GM21528 (cell line): ENCODE measurements at regions not wholly inside any gene's neighbourhood (a gene's known extent, or its start where the extent isn't known, plus 50 kb on each side); places are given as distances from the start of the nearest gene placed in this dataset.
"Not testable (repeated sequence)": the region's sequence is repeated elsewhere in the genome, so short reads cannot be mapped to it uniquely, and the experiment has no call there.

Experiments used
- ATAC-seq: cut with Tn5 transposase; IDR thresholded peaks from one replicate; pipeline ENCODE4 v1.9.1; 2021; ENCODE audit warnings: mild to moderate bottlenecking, moderate library complexity; ENCODE audit not compliant: unreplicated experiment, low FRiP score

DNA sequence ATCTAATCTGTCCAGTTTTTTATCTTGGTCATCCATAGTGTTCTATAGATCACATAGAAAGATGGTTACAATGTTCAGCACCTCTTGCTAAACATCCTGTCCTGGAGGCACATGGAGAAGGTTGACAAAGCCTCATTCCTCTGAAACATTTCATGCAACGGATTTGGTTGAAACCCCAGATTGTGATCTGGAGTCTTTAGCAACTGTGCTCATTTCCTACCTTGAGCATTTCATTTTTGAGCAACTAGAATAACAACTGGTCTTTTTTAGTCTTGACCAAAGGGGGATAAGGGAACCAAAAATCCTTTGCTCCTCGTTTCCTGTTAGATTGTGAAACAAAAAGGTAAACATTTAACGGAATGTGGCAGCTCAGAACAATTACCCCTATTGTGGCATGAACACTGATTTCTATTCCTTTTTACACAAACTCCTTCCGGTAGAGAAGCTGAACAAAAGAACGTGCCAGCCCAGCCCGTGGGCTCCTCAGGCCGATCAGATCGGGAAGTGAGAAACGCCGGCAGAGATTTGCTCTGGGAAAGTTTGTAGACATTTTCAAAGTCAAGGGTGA, 94.7 kb upstream of the ERRFI1 start:
- no peak for ATAC-seq

DNA sequence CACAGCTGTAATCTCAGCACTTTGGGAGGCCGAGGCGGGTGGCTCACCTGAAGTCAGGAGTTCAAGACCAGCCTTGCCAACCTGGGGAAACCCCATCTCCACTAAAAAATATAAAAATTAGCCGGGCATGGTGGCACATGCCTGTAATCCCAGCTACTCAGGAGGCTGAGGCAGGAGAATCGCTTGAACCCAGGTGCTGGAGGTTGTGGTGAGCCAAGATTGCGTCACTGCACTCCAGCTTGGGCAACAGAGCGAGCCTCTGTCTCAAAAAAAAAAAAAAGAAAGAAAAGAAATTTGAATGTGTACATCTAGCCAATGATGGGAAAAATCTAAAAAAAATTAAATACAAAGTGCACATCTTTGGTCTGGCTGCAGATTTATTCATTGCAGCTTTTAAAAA, 92.6 kb upstream of the ERRFI1 start:
- not testable (repeated sequence) for ATAC-seq

DNA sequence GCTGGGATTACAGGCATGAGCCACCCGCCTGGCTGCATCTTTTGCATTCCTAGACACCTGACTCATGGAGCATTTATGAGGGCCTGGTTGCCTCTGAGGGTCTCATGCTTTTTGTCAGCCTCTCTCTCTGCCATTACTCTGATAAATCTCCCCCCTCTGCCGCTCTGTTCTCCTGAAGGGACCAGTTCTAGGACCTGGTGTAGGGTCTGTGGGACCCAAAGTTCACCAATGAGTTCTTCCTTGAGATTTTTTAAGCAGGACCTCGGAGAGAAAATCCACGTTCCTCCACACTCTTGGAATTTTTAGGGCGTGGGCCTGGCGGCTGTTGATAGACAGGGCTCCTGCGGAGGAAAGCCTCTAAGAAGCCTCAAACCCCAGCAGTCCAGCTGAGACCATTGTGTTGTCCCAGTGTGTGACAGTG, 91.9 kb upstream of the ERRFI1 start:
- ATAC-seq, result no peak

DNA sequence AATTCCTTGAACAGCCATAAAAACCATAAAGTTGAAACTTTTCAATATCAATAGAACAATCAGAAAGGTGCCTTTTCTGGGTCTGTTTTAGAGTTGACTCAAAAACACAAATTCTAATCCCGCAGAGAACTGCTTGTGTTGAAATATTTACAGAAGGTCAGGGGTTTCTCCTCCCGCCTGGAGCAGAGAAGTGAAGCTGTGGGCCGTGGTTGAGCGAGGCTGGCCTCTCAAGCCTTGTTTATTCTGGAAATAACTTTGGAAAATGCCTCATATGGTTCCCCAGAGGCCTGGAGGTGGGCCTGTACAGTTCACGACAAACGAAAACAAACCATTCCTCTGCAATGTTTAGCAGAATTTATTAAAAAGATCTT, 90.8 kb upstream of the ERRFI1 start:
- no peak for ATAC-seq

DNA sequence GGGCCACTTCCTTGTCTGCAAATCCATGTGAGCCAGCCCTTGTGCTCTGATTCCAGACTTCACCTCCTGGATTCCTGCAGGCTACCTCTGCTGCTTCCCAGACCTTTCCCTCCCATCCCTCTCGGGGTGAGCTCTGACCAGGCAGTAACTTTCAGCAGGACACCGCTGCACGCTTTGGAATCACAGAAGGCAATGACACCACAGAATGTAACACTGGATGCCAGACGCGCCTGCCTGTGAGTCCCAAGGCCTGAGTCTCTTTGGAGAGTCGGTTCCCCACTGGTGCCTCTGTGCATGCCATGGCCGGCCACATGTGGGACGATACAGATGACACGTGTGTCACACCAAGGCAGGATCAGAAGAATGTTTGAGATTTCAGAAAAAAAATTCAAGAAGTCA, 89.7 kb upstream of the ERRFI1 start:
- no peak for ATAC-seq

DNA sequence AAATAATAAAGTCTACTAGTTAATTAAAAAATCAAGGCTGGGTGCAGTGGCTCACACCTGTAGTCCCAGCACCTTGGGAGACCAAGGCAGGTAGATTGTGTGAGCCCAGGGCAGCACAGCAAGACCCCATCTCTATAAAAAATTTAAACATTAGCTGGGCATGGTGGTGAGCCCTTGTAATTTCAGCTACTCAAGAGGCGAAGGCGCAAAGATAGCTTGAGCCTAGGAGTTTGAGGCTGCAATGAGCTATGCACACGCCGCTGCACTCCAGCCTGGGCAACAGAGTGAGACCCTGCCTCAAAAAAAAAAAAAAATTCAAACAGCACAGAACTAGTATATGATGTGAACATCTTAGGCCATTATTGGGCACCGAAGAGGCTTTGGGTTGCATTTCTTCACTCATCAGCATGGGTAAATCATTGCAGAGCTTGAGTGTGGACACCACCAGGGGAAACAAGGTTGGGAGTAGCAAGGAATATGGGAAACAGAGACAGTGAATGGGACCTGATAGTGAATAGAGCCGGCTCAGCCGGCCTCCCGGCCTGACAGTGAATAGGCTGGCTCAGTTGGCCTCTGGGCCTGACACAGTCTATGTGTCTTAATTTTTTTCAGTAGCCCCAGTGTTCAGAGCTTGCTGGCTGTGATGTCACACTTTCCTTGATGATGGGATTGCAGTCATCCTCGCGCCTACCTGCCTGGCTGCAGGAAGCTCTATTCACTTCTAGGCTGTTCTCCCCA, 89.1 kb upstream of the ERRFI1 start:
- no peak for ATAC-seq

DNA sequence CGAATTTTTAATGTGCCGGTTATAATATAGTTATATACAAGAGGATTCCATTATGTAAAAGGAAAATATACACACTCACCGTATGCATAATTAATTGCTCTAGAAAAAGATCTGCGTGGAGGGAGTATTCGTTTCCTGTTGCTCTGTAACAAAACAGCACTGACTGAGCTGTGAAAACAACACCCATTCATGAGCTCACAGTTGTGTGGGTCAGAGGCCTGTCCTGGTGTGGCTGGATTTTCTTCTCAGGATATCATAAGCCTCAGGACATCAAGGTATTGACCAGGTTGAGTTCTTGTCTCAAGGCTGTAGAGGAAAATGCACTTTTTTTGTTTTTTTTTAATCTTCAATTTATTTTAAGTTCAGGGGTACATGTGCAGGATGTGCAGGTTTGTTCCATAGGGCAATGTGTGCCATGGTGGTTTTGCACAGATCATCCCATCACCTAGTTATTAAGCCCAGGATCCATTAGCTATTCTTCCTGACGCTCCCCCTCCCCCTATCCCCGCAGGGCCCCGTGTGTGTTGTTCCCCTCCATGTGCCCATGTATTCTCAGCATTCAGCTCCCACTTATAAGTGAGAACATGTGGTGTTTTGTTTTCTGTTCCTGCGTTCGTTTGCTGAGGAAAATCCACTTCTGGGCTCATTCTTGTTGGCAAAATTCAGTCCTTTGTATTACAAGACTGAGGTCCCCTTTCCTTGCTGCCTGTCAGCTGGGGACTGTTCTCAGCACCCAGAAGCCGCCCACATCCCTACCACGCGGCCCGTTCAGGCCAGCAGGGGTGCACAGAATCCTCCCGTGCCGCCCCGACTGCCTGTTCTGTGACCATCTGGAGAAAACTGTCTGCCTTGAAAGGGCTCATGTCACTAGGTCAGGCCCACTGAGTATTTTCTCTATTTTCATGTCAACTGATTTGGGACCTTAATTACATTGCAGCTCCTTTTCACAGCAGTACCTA, 87.4 kb upstream of the ERRFI1 start:
- no peak for ATAC-seq

DNA sequence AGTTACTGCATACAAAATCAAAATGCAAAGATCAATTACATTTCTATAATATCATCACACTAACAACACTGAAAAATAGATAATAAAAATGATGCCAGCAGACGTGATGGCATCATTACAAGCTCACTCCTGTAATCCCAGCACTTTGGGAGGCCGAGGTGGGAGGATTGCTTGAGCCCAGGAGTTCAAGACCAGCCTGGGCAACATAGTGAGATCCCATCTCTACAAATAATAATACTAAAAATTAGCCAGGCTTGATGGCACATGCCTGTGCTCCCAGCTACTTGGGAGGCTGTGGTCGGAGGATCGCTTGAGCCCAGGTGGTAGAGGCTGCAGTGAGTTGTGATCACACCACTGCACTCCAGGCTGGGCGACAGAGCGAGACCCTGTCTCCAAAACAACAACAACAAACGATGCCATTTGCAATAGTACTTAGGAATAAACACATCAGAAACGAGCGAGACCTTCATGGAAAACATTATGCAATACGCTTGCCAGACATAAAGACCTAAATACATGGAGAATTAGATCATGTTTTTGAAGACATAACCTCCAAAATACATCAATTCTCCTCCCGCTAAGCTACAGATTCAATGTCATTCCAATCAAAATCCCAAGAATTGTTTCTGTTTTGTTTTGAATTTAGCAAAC, 86.6 kb upstream of the ERRFI1 start:
- no peak for ATAC-seq

DNA sequence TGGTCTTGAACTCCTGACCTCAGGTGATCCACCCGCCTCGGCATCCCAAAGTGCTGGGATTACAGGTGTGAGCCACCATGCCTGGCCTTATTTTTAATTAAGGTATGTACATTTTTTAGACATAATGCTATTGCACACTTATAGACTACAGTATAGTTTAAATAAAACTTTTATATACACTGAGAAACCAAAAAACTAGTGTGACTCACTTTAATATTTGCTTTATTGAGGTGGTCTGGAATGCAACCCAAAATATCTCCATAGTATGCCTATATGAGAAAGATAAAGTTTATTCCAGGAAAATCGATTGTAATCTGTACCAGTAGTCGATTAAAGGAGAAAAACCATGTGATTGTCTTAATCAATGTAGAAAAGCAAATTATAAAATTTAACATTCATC, 85.5 kb upstream of the ERRFI1 start:
- ATAC-seq, result no peak

DNA sequence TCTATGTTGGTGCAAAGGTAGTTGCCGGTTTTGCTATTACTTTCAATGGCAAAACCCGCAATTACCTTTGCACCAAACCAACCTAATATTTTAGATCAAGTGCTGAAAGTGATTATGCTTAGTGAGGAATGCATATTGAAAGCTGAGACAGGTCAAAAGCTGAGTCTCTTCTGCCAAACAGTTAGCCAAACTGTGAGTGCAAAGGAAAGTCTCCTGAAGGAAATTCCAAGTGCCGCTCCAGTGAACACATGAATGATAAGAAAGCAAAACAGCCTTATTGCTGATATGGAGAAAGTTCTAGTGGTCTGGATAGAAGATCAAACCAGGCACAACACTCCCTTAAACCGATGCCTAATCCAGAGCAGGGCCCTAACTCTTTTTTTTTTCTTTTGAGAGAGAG, 83.1 kb upstream of the ERRFI1 start:
- no peak for ATAC-seq

DNA sequence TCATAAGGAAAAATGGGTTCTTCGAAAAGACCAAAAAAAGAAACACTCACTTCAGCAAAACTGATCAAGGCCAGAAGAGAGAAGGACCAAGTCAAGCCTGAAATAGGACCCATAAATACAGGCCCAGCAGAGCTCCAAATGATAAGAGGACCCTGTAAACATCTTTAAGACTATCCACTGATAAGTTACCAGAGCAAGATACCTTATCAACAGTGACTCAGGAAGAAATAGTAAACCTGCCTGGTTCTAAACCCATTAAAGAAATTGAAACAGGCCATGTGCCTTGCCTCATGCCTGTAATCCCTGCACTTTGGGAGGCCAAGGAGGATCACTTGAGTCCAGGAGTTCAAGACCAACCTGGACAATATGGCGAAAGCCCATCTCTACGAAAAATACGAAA, 81.8 kb upstream of the ERRFI1 start:
- no peak for ATAC-seq

DNA sequence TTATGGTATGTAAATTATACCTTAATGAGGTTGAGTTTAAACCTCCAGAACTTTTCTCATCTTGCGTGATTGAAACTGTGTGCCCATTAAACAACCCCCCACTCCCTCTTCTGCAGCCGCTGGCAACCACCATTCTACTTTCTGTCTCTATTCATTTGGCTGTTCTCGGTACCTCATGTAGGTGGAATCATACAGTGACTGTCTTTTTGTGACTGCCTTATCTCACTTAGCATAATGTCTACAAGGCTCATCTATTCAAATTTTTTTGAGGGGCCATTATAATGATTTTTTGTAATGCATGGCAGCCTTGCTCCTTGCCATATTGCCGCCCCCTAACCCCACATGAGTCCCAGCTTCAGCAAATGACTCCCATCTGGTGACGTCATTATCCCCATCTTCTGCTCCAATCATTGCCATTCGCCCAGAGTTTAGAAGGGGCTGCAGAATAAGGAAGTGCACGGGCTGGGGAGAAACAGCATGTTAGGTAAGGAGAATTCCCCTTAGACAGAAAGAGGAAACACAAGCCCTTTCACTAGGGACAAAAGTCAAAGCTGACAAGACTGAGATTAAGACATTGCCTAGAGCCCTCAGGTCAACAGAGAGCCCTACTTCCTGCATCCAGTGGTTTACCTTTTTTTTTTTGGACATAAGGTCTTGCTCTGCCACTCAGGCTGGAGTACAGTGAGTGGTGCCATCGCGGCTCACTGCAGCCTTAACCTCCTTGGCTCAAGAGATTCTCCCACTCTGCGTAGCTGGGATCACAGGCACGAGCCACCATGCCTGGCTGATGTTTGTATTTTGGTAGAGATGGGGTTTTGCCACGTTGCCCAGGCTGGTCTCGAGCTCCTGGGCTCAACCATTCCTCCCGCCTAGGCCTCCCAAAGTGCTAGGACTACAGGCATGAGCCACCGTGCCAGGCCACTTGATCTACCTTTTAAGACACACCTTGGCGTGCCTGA, 78.4 kb upstream of the ERRFI1 start:
- ATAC-seq, result no peak

DNA sequence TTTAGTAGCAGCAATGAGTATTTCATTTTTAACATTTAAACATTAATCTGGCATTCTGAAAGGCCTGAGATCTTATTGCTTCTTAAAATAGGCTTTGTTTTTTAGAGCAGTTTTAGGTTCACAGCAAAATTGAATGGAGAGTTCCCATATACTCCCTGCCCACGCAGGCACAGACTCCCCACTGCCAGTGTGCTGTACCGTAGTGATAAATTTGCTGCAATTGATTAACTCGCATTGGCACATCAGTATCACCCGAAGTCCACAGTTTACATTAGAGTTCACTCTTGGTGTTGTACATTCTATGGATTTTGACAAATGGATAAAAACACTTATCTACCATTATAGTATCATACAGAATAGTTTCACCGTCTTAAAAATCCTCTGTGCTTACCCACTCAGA, 71.8 kb upstream of the ERRFI1 start:
- ATAC-seq, result no peak

DNA sequence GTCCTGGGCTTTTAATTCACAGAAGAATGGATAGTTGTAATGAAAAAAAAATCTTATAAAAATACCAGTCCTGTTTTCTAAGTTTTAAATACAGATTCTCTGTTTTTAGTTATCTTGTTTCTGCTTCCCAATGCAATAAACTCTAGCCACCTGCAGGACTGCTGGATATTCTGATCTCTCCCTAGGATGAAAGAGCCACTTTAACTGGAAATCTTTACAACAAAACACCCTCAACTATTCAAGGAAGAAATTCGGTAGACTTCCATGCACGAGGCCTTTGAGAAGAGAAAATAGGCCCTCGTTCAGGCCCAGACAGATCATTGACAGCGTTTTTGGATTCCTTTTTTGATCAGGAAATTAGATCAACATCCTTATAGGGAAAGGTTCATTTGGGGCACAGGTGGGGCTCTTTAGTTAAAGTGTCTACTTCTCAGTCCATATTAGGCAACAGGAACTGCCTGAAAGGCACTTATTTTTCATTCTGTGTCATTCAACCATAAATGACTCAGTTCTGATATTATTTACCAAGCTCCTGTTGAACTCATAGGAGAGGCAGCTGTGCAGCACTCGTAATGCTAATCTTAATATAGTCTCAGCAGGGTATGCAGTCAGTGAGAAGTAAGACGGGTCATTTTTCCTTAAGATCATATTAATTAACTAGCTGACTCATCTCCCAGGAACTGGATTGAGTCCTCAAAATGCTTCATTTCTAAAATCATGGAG, 71.1 kb upstream of the ERRFI1 start:
- peak; percentile 84 for ATAC-seq

DNA sequence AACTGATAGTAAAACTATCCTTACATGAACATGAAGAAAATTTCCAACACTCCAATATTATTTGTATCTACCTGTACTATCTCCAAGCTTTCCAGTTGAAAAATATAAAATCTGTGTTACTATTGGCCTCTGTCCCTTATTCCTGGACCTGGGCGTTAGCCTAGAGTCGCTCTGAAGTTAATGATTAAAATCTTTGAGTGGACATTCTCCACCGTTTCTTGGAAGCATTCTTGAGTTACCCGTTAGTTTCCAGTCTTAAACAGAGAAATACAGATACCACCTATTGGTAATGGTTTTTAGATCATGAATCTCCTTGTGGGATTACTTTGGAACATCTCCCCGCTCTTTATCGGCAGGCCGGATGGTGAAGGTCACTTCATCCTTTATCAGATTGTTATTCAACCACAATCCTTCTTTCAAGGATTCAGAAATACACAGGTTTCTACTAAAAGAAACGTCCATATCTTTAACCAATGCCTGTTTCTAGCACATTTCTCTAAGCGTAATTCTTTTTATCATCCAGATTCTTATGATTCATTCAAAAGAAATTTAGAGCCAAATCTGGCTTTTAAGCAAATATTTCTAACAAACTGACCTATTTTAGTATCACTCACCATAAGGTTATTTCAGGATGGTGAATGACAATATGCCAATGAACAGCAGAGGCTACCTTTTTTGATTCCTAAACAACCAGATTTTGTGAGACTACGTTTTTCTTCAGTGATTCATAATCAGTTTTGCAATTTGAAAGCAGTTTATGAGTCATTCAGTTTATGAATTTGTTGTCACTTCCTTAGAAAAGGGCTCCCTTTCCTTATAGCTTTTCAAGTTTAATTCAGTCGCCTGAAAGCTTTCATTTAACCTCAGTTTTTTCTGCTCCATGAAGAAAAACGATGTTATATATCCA, 70.2 kb upstream of the ERRFI1 start:
- no peak for ATAC-seq

DNA sequence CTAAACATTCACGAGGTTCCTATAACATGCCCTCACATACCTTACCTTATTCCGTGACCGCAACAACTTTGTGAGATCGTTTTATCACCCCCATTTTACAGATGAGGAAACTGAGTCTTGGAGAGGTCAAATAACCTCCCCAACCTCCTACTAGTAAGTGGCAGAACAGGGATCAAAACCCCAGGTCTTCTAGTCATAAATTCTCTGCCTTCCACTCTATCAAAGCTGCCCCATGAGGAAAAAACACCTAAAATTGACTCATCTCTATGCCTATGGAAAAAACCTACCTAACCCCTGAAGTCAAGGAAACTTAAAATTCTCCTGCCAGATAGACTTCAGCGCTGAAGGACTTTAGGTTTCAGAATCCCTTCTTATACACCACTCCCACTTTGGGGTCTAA, 69.5 kb upstream of the ERRFI1 start:
- ATAC-seq, result no peak

DNA sequence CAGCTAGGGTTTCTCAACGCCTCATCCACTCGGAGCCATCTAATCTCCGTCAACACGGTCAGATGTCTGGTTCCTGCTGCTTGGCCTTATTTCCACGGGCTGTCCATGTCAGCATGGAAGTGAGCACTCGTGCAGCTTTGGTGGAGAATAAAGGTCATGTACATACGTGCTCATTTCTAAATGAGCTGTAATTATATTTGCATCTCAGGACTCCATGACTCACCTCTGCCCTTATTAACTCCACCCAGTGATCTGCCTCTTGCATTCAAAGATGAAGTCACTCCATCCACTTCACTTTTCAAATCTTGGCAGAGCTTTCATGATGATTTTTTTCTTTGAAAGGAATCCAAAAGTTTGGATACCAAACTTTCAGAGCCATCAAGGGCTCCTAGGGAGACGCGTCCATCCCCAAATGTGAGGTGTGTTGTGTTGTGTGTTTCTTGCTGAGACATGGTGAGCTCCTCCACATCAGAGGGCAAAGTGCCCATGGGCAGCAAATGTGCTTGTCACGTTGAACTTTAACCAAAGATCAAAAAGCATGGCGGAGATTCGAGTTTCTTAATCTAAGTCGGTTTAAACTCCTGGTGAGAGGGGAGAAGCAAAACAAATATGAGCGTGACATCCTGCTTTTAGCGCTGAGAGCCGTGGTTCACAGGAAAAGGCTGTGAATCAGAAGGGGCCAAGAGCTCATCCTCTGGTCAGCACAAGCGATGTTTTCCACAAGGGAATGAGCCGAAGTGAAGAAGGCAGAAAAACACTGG, 68.6 kb upstream of the ERRFI1 start:
- no peak for ATAC-seq
